ENCODE measurements at regions not wholly inside any gene's neighbourhood (a gene's known extent, or its start where the extent isn't known, plus 50 kb on each side); places are given as distances from the start of the nearest gene placed in this dataset.

GRCh38 chr7:94223375-94224084 lies 171.2 kb upstream of the COL1A2 start:
- no peak overlapping the region for H3K4me3 ChIP-seq (replicated peaks; ENCODE audit: insufficient read depth, low read length)
- H3K27ac ChIP-seq (replicated peaks) = no peak overlapping the region
- TF ChIP-seq GABPA (IDR thresholded peaks at IDR 0.05; ENCODE audit: low read depth) (no peak), SPI1 (IDR thresholded peaks at IDR 0.05; ENCODE audit: borderline replicate concordance, low read depth) (no peak), POLR2AphosphoS5 (IDR thresholded peaks at IDR 0.05; ENCODE audit: low read depth) (no peak), CTCF (IDR thresholded peaks at IDR 0.05; ENCODE audit: insufficient read depth, low read length) (no peak), REST (IDR thresholded peaks at IDR 0.05; ENCODE audit: insufficient replicate concordance, low read depth) (no peak)
- H3K27me3 ChIP-seq (ENCODE audit: insufficient read depth, poor library complexity, severe bottlenecking) = no peaks in the 10 kb centered on the region
- no peak for DNase-seq (ENCODE audit: low read depth in 1 of 2, low spot score in 1 of 2)

GRCh38 chr7:94228223-94228622 lies 166.5 kb upstream of the COL1A2 start:
- H3K27ac ChIP-seq (replicated peaks) = no peak overlapping the region
- TF ChIP-seq GABPA (IDR thresholded peaks at IDR 0.05; ENCODE audit: low read depth) = no peak
- TF ChIP-seq REST (IDR thresholded peaks at IDR 0.05; ENCODE audit: insufficient replicate concordance, low read depth) = no peak
- TF ChIP-seq SPI1 (IDR thresholded peaks at IDR 0.05; ENCODE audit: borderline replicate concordance, low read depth) = no peak
- TF ChIP-seq CTCF (IDR thresholded peaks at IDR 0.05; ENCODE audit: insufficient read depth, low read length) = no peak
- TF ChIP-seq POLR2AphosphoS5 (IDR thresholded peaks at IDR 0.05; ENCODE audit: low read depth) = no peak
- H3K4me3 ChIP-seq (replicated peaks; ENCODE audit: insufficient read depth, low read length) = no peak overlapping the region
- no peak for DNase-seq (ENCODE audit: low read depth in 1 of 2, low spot score in 1 of 2)
- no peaks in the 10 kb centered on the region for H3K27me3 ChIP-seq (ENCODE audit: insufficient read depth, poor library complexity, severe bottlenecking)

GRCh38 chr7:94228678-94229077 lies 166.0 kb upstream of the COL1A2 start:
- Histone ChIP-seq H3K27me3 (ENCODE audit: insufficient read depth, poor library complexity, severe bottlenecking) (no peaks in the 10 kb centered on the region), H3K4me3 (replicated peaks; ENCODE audit: insufficient read depth, low read length) (no peak overlapping the region), H3K27ac (replicated peaks) (no peak overlapping the region)
- TF ChIP-seq GABPA (IDR thresholded peaks at IDR 0.05; ENCODE audit: low read depth) = no peak
- TF ChIP-seq CTCF (IDR thresholded peaks at IDR 0.05; ENCODE audit: insufficient read depth, low read length) = no peak
- no peak for TF ChIP-seq REST (IDR thresholded peaks at IDR 0.05; ENCODE audit: insufficient replicate concordance, low read depth)
- no peak for TF ChIP-seq POLR2AphosphoS5 (IDR thresholded peaks at IDR 0.05; ENCODE audit: low read depth)
- no peak for TF ChIP-seq SPI1 (IDR thresholded peaks at IDR 0.05; ENCODE audit: borderline replicate concordance, low read depth)
- no peak for DNase-seq (ENCODE audit: low read depth in 1 of 2, low spot score in 1 of 2)
